ENCODE measurements at regions not wholly inside any gene's neighbourhood (a gene's known extent, or its start where the extent isn't known, plus 50 kb on each side); places are given as distances from the start of the nearest gene placed in this dataset.

- DNase-seq, result no peak
Observed at GRCh38 chr1:147852706-147853225, 49.8 kb upstream of the GJA8 start.

Measured in CD4-positive, alpha-beta T cell treated with Interleukin-17A for 1 hour (primary cell).